T47D (cell line): ENCODE measurements at regions not wholly inside any gene's neighbourhood (a gene's known extent, or its start where the extent isn't known, plus 50 kb on each side); places are given as distances from the start of the nearest gene placed in this dataset.

Source experiments
- DNase-seq, 2 experiments: peaks; one replicate each; pipeline versions ENCODE4 v3.0.0 to v3.0.0-alpha.2; 2011 to 2012; ENCODE audit warnings: low read depth in 1 of 2, low spot score in 1 of 2
- JUND ChIP-seq: IDR thresholded peaks from 2 replicates; pipeline ENCODE4 v1.6.1; 2012; ENCODE audit warnings: low read depth
- in situ Hi-C: cut with HindIII; loops from 2 replicates; pipeline ENCODE4 v1.10.0; 2016; ENCODE audit warnings: low sequenced_read_pairs, low pct_unique_long_range_greater_than_20kb

DNA sequence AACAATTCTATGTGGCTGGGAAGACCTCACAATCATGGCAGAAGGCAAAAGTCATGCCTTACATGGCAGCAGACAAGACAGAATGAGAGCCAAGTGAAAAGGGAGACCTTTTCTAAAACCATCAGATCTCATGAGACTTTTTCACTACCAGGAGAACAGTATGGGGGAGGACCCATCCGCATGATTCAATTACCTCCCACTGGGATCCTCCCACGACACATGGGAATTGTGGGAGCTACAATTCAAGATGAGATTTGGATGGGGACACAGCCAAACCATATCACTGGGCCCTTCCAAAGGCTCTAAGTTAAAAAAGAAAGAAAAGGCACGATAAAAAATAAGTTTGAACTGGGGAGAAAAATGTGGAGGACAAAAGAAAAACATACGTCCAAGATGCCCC, 406.9 kb upstream of the CDH4 start:
- no peak for TF ChIP-seq JUND
- in situ Hi-C loops: no loop called here
- no peak for DNase-seq

DNA sequence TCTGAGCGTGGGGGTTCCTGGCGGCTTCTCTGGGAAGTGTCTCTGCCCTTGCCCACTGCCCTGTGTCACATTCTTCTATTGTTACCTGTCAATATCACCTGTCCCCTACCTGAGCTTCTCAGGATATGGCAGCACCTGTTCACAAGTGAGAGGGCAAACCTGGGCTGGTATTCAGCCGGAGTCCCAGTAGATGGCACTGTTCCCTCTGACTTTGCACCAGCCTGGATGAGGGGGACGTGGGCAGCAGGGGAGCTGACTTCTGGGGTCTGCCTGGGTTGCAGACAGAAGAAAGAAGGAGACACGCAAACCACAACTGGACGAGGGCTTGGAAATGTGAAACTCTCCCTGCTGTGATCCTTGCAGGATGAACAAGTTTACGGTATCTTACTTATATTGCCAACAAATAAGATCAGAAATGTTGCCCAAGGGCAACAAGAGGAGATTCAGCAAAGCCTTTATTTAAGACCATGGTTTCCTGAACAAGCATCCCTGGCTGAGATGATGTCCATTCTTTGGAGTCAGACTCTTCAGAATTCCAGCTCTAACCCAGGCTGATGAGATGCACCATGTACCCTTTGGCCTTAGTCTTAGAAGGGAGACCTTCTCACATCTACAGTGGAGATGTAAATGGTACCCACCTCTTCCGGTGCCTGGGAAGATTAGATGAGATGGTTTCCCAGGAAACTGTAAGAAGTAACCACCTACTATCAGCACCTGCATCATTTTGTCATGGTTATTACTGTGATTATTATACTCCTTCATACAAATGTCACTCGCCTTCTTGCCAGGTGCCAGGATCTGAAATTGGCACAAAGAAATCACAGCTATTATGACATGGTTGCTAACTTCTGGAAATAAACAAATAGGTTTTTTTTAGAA, 400.0 kb upstream of the CDH4 start:
- no peak for TF ChIP-seq JUND

DNA sequence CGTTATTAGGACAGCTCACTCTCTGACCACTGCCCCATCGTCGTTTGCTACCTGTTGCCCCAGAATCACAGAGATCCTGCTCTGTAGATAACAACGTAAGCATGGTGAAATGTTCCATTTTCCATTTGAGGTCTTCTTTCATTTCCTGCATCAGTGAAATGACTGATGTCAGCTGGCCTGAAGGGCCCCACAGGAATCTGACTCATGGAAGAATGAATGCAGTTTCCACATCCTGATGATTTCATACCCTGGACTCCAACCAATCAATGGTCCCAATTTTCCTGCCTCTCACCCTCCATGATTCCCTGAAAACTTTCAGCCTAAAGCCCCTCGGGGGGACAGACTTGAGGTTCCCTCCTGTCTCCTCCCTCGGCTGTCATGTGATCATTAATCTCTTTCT, 394.4 kb upstream of the CDH4 start:
- no peak for TF ChIP-seq JUND
- DNase-seq: no peak
- in situ Hi-C loops: no loop called here

More for the DNA sequence above, 400.0 kb upstream of the CDH4 start:
- no peak for DNase-seq
- in situ Hi-C loops: no loop called here

DNA sequence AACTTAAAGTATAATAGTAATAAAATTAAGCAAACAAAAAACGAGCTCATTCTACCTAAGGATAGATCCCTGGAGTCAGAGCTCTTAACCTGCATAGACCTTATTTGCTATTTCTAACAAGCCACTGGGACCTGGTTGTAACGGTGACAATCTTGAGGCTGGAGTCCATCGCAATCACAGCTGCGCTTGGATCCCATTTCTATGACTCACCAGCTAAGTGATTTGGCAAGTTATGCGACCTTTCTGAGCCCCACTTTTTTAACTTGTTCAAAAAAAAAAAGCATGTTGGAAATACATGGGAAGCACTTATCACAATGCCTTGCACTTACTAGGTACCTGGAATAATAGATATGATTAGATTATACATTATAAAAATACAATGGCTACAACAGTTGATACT, 389.5 kb upstream of the CDH4 start:
- in situ Hi-C loops: no loop called here
- DNase-seq: no peak
- no peak for TF ChIP-seq JUND

DNA sequence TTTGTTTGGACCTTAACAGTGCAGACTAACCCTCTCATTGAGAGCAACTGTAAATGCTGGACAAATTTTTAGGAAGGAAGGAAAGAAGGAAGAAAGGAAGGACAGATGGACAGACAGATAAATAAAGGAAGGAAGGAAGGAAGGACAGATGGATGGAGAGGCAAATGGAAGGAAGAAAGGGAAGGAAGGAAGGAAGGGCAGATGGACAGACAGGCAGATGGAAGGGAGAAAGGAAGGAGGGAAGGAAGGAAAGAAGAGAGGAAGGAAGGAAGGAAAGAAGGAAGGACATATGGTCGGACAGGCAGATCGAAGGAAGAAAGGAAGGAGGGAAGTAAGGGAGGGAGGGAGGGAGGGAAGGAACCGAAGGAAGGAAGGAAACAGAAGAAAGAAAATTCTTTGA, 388.5 kb upstream of the CDH4 start:
- TF ChIP-seq JUND: no peak
- in situ Hi-C loops: no loop called here
- no peak for DNase-seq

DNA sequence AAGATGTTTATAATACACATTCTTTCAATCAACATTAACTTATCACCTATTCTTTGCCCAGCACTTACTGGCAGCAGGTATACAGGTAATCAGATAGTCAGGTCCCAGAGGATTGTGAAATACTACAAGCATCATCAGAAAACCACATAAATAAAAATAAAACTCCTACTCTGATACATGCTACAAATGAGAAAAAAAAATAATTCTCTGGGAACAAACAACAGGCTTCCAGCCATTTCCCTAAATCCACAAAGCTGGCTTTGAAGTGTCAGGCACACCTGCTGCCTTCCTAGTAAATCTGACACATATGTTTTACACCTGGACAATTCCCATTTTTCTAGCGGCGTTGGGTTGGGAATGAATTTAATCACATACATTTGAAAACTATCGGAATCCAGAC, 384.5 kb upstream of the CDH4 start:
- TF ChIP-seq JUND: no peak
- no peak for DNase-seq
- in situ Hi-C loops: no loop called here

DNA sequence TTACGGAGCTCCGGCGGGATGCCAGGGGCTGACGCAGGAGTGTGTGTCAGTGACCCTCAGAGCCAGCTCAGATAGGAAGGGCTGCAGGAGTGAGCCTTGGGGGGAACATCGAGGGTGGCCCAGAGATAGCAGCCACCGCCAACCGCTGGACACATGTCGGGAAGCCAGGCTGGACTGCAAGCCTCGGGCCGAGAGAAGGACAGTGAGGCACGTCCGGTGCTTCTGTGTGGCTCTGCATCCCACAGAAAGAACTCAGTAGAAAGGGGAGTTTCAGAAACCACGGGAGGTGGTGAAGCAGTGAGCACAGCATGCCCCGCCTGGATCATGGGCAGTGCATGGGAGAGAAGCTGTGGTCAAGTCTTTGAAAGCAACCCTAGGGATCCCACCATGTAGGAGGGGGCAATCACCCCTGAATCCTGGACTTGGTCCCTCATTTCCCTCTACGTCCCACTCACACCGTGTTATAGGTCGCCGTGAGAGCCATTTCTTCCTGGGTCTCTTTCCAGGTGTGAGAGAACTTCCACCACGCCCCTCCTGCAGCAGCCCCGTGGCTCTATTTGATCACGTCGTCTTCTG, 383.7 kb upstream of the CDH4 start:
- no peak for DNase-seq
- in situ Hi-C loops: no loop called here
- TF ChIP-seq JUND: no peak

DNA sequence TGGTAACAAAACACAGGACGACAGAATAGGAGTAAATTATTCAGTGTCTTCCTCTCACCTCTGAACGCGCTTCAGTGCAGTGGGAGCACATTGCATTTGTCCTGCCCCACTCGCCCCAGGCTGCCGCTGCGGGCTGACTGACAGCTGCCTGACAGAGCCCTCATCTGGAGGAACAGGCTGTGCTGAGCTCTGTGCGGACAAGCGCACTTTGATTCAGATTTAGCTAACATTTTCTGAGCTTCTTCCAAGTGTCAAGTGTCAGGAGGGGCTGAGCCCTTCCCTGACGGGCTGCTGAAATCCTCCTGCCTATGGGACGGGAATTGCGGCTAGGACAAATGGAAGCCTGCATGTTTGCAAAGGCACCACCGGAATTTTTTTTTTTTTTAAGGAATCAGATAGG, 383.0 kb upstream of the CDH4 start:
- in situ Hi-C loops: no loop called here
- TF ChIP-seq JUND: no peak

DNA sequence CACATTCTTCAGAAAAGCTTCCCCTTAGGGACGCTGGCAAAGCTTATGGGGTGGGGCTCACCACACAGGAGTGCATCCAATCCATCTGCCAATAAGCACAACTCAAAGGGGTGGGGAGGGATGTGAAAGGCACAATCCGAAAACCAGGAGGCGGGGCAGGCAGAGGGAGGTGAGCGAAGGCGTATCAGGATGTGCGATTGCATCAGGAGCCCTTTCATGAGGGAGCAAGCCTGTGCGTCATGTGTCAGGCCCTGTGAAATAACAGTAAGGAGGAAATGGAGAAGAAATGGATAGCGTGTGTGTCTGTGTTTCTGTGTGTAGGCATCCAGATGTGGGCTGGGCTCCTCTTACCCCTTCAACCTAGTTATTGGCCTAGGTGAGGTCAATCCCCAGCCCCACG, 382.4 kb upstream of the CDH4 start:
- no peak for TF ChIP-seq JUND
- no peak for DNase-seq
- in situ Hi-C loops: no loop called here

More for the DNA sequence above, 383.0 kb upstream of the CDH4 start:
- DNase-seq: no peak

DNA sequence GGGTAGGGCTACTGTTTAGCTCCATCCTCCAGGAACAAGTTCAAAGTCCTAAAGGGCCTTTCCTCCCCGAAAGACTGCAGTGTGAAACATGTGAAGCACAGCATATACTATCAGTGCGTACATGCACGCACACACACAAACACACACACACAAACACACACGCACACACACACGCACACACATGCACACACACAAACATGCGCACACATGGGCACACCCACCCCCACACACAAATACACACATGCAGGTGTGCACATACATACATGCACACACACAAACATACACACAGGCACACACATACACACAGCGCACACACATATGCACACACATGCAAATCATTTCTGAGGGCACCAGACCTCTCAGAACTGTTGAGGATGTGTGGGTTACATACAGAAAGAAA, 382.0 kb upstream of the CDH4 start:
- in situ Hi-C loops: no loop called here
- no peak for DNase-seq
- TF ChIP-seq JUND: no peak

DNA sequence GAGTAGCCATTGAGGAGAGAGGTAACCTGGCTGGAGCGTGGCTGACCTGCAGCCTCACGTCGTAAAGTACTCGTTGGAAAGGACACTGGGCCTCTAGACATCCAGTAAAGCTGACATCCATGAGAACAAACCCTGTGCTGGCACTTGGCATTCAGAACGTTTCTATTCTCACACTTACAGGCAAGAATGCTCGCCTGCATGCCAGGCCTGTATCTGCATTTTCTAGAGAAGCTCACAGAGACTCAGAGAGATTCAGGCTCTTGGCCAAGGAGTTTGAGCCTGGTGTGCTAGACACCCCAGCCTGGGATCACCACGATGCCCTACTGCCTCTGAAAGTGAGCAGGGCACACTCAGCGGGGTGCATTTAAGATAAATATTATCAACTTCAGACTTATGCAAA, 379.8 kb upstream of the CDH4 start:
- TF ChIP-seq JUND: no peak
- in situ Hi-C loops: no loop called here

DNA sequence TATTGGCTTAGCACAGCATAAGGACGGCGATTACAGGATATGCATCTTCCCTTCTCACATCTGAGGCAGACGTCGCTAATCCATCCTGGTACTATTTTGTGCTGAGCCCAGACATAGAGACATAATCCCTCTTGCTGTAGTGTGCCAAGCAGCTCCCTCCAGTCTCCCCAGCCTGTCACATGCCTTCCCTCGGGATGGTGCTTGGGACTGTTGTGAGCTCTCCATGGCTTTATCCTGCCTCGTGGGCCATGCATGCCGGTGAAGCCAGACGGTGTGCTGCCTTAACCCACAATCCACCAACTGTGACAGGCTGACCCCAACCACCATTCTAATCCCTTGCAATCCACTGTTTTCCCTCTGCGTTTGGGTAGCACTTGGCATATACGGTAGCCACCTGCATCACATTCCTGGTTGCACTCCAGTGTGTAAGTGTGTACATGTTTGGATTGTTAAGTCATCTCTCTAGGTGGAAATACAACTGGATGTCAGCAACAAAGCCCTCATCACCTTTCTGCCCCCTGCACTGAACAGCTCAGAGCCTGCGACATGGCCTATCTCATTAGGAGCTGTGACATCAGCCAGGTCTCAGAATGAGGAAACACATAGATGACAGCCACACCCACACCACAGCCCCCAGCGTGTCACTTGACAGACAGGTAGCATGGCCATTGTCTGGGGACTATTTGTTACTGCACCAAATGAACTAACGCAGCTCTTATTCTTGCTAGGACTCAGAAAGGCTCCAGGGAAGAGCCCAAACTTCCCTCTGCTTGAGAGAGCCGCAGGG, 374.8 kb upstream of the CDH4 start:
- no peak for DNase-seq
- in situ Hi-C loops: no loop called here
- no peak for TF ChIP-seq JUND

More for the DNA sequence above, 379.8 kb upstream of the CDH4 start:
- DNase-seq: no peak

DNA sequence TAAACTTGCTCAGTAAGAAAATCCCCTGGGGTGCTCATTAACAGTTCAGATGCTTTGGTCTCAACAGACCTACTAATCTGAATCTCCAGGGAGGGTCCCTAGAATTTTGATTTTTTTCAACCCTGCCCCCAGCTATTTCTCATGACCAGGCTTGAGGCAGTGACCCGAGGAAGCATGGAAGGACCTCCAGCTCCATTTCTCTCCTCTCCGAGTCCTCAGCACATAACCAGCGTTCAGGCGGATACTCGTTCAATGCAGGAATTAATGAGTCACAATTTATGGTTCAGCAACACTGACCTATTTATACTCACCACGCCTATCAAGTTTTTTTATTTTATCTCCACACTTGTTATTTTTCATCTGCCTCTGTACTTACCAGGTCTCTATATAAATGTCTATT, 369.2 kb upstream of the CDH4 start:
- no peak for DNase-seq
- in situ Hi-C loops: no loop called here
- no peak for TF ChIP-seq JUND
